Progenitor cell of endocrine pancreas (in vitro differentiated cells): ENCODE measurements at regions not wholly inside any gene's neighbourhood (a gene's known extent, or its start where the extent isn't known, plus 50 kb on each side); places are given as distances from the start of the nearest gene placed in this dataset.

Source experiments
- DNase-seq: peaks from one replicate; pipeline ENCODE4 v3.0.0; 2021; ENCODE audit warnings: low spot score; ENCODE audit not compliant: unreplicated experiment
- H3K27ac Mint-ChIP-seq: 2 replicates; pipeline ENCODE4 v1.8.0; 2021; ENCODE audit warnings: mild to moderate bottlenecking, moderate library complexity, mixed read lengths
- H3K27me3 Mint-ChIP-seq: 2 replicates; pipeline ENCODE4 v1.8.0; 2021; ENCODE audit warnings: mixed read lengths
- H3K36me3 Mint-ChIP-seq: 2 replicates; pipeline ENCODE4 v1.8.0; 2022; ENCODE audit warnings: mixed read lengths; ENCODE audit not compliant: insufficient read depth
- H3K4me1 Mint-ChIP-seq: 2 replicates; pipeline ENCODE4 v1.8.0; 2021; ENCODE audit warnings: low read depth, mixed read lengths
- H3K4me3 Mint-ChIP-seq: 2 replicates; pipeline ENCODE4 v1.8.0; 2021; ENCODE audit warnings: low read depth, mild to moderate bottlenecking, moderate library complexity, mixed read lengths
- H3K9me3 Mint-ChIP-seq: 2 replicates; pipeline ENCODE4 v1.8.0; 2021; ENCODE audit warnings: low read depth, mixed read lengths
- TF ChIP-seq, protein P1 (sequence below): fragments of 200-600 bp; sonication (generic); IDR thresholded peaks from one replicate; pipeline ENCODE4 v1.5.0; 2021; ENCODE audit warnings: antibody characterized with exemption, mild to moderate bottlenecking; ENCODE audit not compliant: unreplicated experiment

DNA sequence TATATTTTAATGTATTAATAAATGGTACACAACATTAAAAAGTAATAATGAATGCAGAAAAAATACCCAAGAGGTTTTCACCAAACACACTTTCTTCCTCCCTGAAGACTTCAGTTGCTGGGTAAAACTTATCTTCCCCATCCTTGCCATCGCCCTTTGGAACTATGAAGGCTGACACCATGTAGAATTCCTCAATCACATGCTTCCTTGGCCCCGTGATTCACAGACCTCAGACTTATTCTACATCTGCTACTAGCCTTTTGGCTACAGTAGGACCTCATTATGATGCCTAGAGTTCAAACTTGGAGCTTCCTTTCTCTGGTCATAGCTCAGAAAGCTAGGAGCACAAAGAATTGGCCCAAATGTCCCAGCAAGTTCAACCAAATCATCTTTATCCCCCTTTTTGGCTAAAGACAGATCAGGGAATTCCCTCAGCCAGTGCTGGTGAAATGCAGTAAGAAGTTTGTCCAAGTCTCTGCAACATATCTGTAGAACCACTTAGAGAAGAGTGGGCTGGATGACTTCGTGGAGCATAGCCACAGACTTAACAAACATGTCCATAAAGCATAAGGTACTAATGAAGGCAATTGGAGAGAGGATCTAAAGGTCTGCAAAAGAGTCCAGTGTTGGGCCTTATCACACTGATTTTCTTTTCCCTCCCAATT, 253.5 kb downstream of the SEC61B start:
- no peaks in the 10 kb centered on the region for H3K9me3 Mint-ChIP-seq
- H3K27me3 Mint-ChIP-seq, result no peaks in the 10 kb centered on the region
- no peak overlapping the region for H3K27ac Mint-ChIP-seq
- H3K4me1 Mint-ChIP-seq, result no peaks in the 10 kb centered on the region
- DNase-seq, result no peak
- no peaks in the 10 kb centered on the region for H3K36me3 Mint-ChIP-seq
- H3K4me3 Mint-ChIP-seq, result no peak overlapping the region
- TF ChIP-seq, protein P1, sequence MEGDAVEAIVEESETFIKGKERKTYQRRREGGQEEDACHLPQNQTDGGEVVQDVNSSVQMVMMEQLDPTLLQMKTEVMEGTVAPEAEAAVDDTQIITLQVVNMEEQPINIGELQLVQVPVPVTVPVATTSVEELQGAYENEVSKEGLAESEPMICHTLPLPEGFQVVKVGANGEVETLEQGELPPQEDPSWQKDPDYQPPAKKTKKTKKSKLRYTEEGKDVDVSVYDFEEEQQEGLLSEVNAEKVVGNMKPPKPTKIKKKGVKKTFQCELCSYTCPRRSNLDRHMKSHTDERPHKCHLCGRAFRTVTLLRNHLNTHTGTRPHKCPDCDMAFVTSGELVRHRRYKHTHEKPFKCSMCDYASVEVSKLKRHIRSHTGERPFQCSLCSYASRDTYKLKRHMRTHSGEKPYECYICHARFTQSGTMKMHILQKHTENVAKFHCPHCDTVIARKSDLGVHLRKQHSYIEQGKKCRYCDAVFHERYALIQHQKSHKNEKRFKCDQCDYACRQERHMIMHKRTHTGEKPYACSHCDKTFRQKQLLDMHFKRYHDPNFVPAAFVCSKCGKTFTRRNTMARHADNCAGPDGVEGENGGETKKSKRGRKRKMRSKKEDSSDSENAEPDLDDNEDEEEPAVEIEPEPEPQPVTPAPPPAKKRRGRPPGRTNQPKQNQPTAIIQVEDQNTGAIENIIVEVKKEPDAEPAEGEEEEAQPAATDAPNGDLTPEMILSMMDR, result no peak

DNA sequence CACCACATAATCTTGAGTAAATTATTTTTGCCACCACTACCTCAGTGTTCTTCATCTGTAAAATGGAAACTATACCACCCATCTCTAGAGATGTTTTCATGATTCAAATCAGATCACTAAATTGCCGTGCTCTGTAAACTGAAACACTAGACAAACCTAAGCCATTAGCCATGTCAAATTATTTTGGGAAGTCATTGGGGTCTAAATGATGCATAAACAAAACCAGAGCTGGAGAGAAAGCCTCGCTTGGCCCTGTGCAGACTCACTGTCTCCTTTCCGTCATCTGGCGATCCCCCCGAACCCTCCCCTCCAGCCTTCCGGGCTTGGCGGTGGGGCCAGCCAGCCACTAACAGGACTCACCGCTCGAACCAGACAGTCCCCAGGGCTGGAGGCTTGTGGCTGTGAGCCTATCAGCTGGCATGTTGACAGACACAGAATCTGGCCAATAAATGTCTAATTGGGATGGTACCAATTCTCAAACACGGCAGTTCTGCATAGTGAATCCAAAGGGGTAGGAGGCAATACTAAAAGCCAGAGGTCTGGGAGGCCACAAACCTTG, 256.5 kb downstream of the SEC61B start:
- no peaks in the 10 kb centered on the region for H3K4me1 Mint-ChIP-seq
- no peak overlapping the region for H3K4me3 Mint-ChIP-seq
- DNase-seq, result no peak
- no peak overlapping the region for H3K27ac Mint-ChIP-seq
- no peaks in the 10 kb centered on the region for H3K27me3 Mint-ChIP-seq
- TF ChIP-seq, protein P1, result no peak
- no peaks in the 10 kb centered on the region for H3K36me3 Mint-ChIP-seq
- H3K9me3 Mint-ChIP-seq, result no peaks in the 10 kb centered on the region

DNA sequence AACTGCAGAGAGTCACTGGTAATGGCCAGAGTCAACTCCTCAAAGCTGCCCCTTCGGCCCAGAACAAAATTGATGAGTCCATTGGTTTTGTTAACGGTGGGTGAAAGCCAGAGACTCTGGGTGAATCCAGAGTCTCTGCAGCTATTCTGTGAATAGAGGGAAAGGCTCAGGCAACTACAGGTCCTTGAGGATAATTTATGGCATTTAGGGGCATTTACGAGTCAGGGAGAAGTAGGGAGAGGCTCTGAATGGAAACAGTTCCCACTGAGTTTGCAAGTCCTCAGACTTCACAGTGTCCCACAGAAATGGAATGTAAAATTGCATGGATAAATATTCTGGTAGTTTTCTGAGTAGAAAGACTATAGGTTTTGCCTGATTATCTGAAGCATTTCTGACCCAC, 257.8 kb downstream of the SEC61B start:
- H3K4me1 Mint-ChIP-seq, result no peaks in the 10 kb centered on the region
- peaks cover 5% of the 10 kb centered on the region for H3K9me3 Mint-ChIP-seq
- peaks cover 2% of the 10 kb centered on the region for H3K36me3 Mint-ChIP-seq
- H3K4me3 Mint-ChIP-seq, result no peak overlapping the region
- no peak overlapping the region for H3K27ac Mint-ChIP-seq
- DNase-seq, result no peak
- TF ChIP-seq, protein P1, result no peak
- no peaks in the 10 kb centered on the region for H3K27me3 Mint-ChIP-seq

DNA sequence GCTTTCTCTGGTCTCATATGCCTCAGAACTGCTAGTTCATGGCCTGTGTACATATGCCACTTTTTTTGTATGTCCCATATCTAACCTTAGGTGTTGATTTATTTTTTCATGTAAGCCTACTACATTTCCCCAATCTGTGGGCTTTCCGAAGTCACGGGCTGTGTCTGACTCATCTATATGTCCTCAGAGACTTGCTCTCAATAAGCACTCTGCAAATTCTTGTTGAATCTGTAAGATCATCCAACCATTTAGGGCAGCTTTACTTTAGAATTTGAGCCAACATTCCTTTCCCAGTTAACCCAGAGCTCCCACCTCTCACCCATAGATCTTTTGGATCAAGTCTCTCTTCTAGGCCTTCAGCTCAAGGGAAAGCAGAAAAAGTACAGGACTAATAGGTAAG, 263.4 kb downstream of the SEC61B start:
- Mint-ChIP-seq H3K4me1 (no peaks in the 10 kb centered on the region), H3K4me3 (no peak overlapping the region), H3K9me3 (peaks cover 5% of the 10 kb centered on the region), H3K27me3 (no peaks in the 10 kb centered on the region), H3K27ac (no peak overlapping the region), H3K36me3 (peaks cover 2% of the 10 kb centered on the region)
- TF ChIP-seq, protein P1, result no peak
- no peak for DNase-seq

DNA sequence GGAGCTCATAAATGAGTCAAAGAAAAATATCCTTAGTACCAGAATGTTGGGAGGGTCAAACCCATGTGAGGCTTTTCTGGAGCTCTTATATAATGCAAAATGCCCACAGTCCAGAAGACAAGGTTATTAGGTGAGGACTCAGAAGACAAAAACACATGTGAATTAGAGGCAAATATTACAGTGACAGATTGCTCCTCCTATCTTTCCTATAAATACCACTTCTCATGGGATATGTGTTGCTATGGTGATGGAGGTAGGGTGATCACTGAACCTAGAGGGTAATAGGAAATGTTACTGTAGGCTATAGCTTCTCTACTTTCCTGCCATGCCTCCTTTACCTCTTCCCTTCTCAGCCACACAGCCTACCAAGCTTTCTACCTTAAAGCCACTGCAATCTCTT, 264.6 kb downstream of the SEC61B start:
- no peak overlapping the region for H3K4me3 Mint-ChIP-seq
- TF ChIP-seq, protein P1, result no peak

More for the DNA sequence above, 264.6 kb downstream of the SEC61B start:
- no peak for DNase-seq
- peak overlapping the region; percentile 20 for H3K27ac Mint-ChIP-seq
- peaks cover 5% of the 10 kb centered on the region for H3K9me3 Mint-ChIP-seq
- H3K4me1 Mint-ChIP-seq, result no peaks in the 10 kb centered on the region
- no peaks in the 10 kb centered on the region for H3K27me3 Mint-ChIP-seq
- peaks cover 2% of the 10 kb centered on the region for H3K36me3 Mint-ChIP-seq
